Nephron (organoid): ENCODE measurements at regions not wholly inside any gene's neighbourhood (a gene's known extent, or its start where the extent isn't known, plus 50 kb on each side); places are given as distances from the start of the nearest gene placed in this dataset.
A peak's percentile ranks its signal among the peaks of the same experiment; 100 is the strongest.

Experiments
- H3K27ac Mint-ChIP-seq, 3 experiments: 2 replicates each; pipeline ENCODE4 v1.8.0; 2020; ENCODE audit warnings: mixed read lengths in 3 of 3, mild to moderate bottlenecking in 2 of 3, moderate library complexity in 1 of 3
- H3K27me3 Mint-ChIP-seq: 2 replicates; pipeline ENCODE4 v1.8.0; 2021; ENCODE audit warnings: low read depth, mild to moderate bottlenecking, moderate library complexity, mixed read lengths
- H3K36me3 Mint-ChIP-seq: 2 replicates; pipeline ENCODE4 v1.8.0; 2020; ENCODE audit warnings: low read depth, mixed read lengths
- H3K4me1 Mint-ChIP-seq: 2 replicates; pipeline ENCODE4 v1.8.0; 2020; ENCODE audit warnings: mixed read lengths
- H3K4me3 Mint-ChIP-seq, 3 experiments: 2 replicates each; pipeline ENCODE4 v1.8.0; 2020; ENCODE audit warnings: mild to moderate bottlenecking in 3 of 3, mixed read lengths in 3 of 3, moderate library complexity in 2 of 3
- H3K9me3 Mint-ChIP-seq: 2 replicates; pipeline ENCODE4 v1.8.0; 2020; ENCODE audit warnings: mixed read lengths
- TF ChIP-seq, protein P1 (sequence below), 3 experiments: fragments of 200-600 bp; sonication (generic); IDR thresholded peaks; one replicate each; pipeline ENCODE4 v1.5.0; 2021; ENCODE audit warnings: antibody characterized with exemption in 3 of 3; ENCODE audit not compliant: unreplicated experiment in 3 of 3

DNA sequence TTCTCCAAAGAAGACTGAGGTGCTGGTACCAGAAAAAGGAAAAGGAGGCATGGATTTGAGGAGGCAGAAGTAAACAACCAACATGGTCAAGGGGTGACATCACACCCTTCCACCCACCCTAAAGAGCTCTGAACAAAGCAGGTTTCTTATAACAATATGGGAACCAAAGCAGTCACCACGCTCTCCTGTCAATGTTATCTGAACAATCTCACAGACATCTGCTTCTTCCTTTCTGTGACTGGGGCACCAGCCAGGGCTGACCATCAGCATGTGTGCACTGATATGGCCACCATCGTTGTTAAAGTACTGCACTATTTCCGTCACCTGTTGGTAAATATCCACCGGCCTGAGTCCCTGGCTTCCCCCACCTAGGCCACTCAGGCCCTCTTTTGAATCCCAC, 252.9 kb downstream of the SHQ1 start:
- TF ChIP-seq, protein P1, sequence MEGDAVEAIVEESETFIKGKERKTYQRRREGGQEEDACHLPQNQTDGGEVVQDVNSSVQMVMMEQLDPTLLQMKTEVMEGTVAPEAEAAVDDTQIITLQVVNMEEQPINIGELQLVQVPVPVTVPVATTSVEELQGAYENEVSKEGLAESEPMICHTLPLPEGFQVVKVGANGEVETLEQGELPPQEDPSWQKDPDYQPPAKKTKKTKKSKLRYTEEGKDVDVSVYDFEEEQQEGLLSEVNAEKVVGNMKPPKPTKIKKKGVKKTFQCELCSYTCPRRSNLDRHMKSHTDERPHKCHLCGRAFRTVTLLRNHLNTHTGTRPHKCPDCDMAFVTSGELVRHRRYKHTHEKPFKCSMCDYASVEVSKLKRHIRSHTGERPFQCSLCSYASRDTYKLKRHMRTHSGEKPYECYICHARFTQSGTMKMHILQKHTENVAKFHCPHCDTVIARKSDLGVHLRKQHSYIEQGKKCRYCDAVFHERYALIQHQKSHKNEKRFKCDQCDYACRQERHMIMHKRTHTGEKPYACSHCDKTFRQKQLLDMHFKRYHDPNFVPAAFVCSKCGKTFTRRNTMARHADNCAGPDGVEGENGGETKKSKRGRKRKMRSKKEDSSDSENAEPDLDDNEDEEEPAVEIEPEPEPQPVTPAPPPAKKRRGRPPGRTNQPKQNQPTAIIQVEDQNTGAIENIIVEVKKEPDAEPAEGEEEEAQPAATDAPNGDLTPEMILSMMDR (IDR thresholded peaks at IDR 0.05; ENCODE audit: unreplicated experiment in 3 of 3), result no peak
- Mint-ChIP-seq H3K4me3 (no peak overlapping the region), H3K36me3 (no peaks in the 10 kb centered on the region), H3K27ac (no peak overlapping the region), H3K27me3 (peaks cover 9% of the 10 kb centered on the region), H3K4me1 (peaks cover 54% of the 10 kb centered on the region), H3K9me3 (no peaks in the 10 kb centered on the region)

DNA sequence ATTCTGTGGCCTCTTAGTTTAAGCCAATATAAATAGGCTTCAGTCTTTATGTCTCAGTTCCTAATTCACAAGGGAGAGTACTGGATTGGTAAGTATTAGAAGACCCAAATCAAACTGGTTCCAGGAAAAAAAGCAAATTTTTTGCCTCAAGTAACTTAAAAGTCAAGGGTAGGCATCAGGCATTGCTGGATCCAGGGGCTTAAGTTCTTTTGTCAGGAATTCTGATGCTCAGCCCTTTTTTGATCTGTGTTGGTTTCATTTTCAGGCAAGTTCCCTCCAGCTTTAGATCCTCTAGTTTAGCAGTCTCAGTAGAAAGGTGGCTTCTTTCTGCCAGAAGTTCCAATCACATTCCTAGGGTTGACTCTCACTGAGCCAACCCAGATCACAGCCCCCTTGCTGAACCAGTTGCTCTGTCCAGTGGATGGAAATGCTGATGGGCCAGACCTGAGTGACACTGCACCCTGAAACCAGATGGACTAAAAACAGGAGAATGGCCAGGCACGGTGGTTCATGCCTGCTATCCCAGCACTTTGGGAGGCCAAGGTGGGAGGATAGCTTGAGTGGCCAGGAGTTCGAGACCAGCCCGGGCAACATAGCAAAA, 253.5 kb downstream of the SHQ1 start:
- TF ChIP-seq, protein P1 (IDR thresholded peaks at IDR 0.05; ENCODE audit: unreplicated experiment in 3 of 3), result no peak
- no peaks in the 10 kb centered on the region for H3K9me3 Mint-ChIP-seq
- no peak overlapping the region for H3K27ac Mint-ChIP-seq
- H3K4me3 Mint-ChIP-seq, result no peak overlapping the region
- no peaks in the 10 kb centered on the region for H3K36me3 Mint-ChIP-seq
- H3K27me3 Mint-ChIP-seq, result peaks cover 8% of the 10 kb centered on the region
- H3K4me1 Mint-ChIP-seq, result peaks cover 53% of the 10 kb centered on the region

DNA sequence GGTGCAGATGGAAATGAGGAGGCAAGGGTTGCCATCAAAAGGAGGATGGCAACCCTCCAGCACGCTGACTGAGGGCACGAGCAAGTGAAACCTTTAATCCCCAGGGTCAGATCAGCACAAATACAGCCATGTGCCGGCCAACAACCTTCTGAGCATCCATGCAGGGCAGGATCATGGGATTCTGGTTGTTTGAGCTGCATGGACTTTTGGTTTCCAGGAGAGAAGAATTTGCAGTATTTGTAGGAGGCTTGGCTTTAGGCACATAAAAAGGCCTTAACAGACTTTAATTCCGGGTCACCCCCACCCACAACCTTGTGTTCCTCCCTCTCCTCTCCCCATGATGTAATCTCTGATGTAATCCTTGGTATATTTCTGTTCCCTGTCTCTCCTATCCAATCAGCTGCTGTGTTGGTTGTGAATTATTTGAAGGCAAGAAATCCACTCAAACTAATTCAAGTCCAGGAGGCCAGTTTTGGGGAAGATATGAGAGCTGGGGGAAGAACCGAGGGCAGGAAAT, 254.3 kb downstream of the SHQ1 start:
- peaks cover 49% of the 10 kb centered on the region for H3K4me1 Mint-ChIP-seq
- no peak overlapping the region for H3K27ac Mint-ChIP-seq
- H3K27me3 Mint-ChIP-seq, result peaks cover 8% of the 10 kb centered on the region
- no peaks in the 10 kb centered on the region for H3K36me3 Mint-ChIP-seq
- H3K9me3 Mint-ChIP-seq, result no peaks in the 10 kb centered on the region
- TF ChIP-seq, protein P1 (IDR thresholded peaks at IDR 0.05; ENCODE audit: unreplicated experiment in 3 of 3), result no peak
- no peak overlapping the region for H3K4me3 Mint-ChIP-seq

DNA sequence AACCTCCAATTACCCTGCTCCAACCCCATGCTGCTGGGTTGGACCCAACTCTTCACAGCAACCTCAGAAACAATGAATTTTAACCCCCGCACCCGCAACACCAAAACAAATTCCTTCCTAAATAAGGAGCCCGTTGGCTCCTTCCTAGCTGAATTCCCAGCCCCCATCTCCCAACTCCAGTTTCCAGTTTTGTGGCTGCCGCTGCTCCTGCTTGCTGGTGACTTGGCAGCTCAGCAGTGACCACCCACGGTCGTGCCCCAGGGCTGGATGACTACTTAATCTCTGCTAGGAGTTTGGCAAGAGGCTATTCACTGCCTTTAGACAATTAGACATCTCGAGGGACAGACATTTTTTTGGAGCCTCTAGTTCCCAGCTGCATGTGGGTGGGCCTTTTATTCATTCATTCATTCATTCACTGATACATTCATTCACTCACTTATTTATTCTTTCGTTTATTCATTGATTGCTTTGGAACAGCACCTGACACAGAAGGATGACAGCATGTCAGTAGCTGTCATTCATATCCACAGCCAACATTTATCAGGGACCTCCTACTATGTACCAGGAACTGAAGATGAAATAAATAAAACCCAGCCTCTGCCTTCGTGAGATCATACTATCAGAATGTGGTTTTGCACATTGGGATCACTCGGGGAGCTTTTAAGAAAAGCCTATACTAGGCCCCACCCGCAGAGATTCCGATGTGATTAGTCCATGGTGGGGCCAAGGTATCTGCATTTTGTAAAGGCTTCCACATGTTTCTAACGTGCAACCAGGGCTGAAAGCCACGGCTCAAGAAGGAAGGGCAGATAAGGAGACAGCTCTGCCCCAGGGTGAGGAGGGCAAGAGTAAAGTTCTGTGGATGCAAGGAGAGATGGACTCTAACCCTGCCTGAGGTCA, 256.5 kb downstream of the SHQ1 start:
- TF ChIP-seq, protein P1 (IDR thresholded peaks at IDR 0.05; ENCODE audit: unreplicated experiment in 3 of 3), result no peak
- peak overlapping the region; percentile 78 to 94 (median 89) for H3K27ac Mint-ChIP-seq
- H3K36me3 Mint-ChIP-seq, result no peaks in the 10 kb centered on the region
- peak overlapping the region in 1 of 3 experiments; percentile 5 for H3K4me3 Mint-ChIP-seq
- H3K27me3 Mint-ChIP-seq, result peaks cover 14% of the 10 kb centered on the region
- H3K4me1 Mint-ChIP-seq, result peaks cover 34% of the 10 kb centered on the region
- no peaks in the 10 kb centered on the region for H3K9me3 Mint-ChIP-seq

DNA sequence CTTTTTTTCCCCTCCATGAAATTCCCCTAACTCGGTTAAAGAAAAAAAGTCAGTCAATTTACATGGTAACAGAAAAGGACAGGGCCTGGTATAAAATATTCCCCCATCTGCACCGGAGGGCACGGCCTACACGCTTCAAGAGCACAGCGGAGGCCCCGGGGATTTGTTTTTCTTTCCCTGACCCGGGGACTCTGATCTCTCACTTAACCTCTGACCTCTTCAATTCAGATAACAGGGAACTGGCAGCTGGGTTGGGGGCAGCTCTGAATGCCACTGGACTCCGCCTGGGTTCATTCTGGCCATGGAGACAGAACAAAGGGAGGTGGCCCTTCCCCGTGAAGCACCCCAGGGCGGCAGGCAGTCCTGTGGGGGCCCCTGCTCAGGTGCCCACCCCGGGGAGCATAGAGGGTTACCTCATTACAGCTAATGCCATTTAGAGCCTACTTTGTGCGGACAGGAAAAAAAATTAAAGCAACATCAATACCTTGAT, 257.5 kb downstream of the SHQ1 start:
- peaks cover 16% of the 10 kb centered on the region for H3K27me3 Mint-ChIP-seq
- H3K27ac Mint-ChIP-seq, result peak overlapping the region; percentile 78 to 94 (median 89)
- TF ChIP-seq, protein P1 (IDR thresholded peaks at IDR 0.05; ENCODE audit: unreplicated experiment in 3 of 3), result no peak
- H3K9me3 Mint-ChIP-seq, result no peaks in the 10 kb centered on the region
- H3K4me1 Mint-ChIP-seq, result peaks cover 34% of the 10 kb centered on the region
- no peaks in the 10 kb centered on the region for H3K36me3 Mint-ChIP-seq
- no peak overlapping the region for H3K4me3 Mint-ChIP-seq
